ENCODE measurements at regions not wholly inside any gene's neighbourhood (a gene's known extent, or its start where the extent isn't known, plus 50 kb on each side); places are given as distances from the start of the nearest gene placed in this dataset.

DNA sequence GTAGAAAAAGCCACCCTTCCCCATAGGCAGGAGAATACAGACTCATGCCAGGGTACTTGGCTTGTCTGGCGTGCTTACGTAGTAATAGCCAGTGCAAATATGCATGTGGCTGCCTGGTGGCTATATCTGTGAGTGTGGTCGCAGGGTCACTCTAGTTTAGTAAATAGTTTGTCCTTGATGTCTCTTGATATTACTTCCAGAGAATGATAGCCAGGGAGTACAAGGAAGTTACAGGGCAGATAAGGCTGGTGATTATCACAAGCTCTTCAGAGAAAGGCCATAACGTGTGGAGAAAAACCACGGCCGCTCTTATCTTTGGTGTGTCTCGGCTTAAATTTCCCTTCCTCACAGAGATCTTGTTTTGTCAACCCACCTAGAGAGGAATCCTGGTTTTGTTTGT lies 54.3 kb upstream of the SLC39A10 start (continued):
- no peak for TF ChIP-seq FOXK1 (CRISPR knock-in tag; IDR thresholded peaks at IDR 0.05)

DNA sequence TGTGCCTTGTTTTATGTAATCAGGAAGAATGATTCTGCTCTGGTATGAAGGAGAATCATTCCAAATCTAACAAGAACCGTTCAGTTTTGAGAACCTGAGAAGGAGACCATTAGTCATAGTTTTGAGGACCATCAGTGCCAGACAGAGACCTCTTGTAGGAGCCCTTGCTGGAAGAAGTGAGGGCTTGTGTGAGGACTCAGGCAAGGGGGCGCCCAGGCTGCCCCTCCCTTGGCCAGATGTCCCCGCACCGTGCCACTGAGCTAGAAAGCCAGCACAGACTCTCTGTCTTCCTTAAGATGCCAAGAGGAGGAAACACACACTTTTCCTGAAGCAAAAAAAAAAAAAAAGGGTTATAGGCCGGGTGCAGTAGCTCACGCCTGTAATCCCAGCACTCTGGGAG lies 55.7 kb upstream of the SLC39A10 start:
- Mint-ChIP-seq H3K36me3 (peaks cover 3% of the 10 kb centered on the region; the same call in 1 of the 2 replicates), H3K4me1 (peaks cover 78% of the 10 kb centered on the region), H3K4me3 (no peak overlapping the region), H3K27me3 (ENCODE audit: low read depth) (no peaks in the 10 kb centered on the region), H3K27ac (peak overlapping the region; percentile 93), H3K9me3 (no peaks in the 10 kb centered on the region)
- DNase-seq (ENCODE audit: low spot score), result no peak
- TF ChIP-seq, protein P1, sequence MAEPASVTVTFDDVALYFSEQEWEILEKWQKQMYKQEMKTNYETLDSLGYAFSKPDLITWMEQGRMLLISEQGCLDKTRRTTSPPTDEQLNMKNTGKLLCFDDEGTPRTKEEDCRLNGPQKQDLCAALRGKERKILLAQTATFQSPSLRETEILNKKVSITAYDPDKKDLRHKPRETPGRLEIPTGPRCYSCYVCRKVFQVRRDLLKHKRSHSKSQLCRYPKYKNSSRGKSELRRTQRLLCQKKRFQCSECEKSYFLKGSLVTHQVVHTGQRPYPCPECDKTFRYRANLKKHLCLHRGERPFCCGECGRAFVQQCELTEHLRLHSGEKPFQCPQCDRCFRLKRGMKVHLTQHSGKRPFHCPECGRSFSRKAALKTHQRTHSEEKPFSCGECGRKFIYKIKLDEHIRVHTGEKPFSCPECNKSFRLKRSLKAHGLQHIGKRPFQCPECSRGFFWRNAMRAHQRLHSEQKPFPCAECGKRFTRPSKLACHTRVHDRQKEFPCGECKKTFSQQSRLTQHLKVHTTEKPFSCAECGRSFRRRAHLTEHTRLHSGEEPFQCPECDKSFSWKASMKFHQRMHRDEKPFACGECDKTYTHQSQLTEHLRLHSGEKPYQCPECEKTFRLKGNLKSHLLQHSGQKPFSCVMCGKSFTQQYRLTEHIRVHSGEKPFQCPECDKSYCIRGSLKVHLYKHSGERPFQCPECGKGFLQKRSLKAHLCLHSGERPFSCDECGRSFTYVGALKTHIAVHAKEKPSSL (CRISPR knock-in tag; conservative IDR thresholded peaks at IDR 0.05), result no peak
- no peak for TF ChIP-seq IRF2 (CRISPR knock-in tag; IDR thresholded peaks at IDR 0.05; ENCODE audit: borderline replicate concordance, low read depth)
- no peak for TF ChIP-seq ZNF121 (CRISPR knock-in tag; IDR thresholded peaks at IDR 0.05)
- TF ChIP-seq, protein P2, sequence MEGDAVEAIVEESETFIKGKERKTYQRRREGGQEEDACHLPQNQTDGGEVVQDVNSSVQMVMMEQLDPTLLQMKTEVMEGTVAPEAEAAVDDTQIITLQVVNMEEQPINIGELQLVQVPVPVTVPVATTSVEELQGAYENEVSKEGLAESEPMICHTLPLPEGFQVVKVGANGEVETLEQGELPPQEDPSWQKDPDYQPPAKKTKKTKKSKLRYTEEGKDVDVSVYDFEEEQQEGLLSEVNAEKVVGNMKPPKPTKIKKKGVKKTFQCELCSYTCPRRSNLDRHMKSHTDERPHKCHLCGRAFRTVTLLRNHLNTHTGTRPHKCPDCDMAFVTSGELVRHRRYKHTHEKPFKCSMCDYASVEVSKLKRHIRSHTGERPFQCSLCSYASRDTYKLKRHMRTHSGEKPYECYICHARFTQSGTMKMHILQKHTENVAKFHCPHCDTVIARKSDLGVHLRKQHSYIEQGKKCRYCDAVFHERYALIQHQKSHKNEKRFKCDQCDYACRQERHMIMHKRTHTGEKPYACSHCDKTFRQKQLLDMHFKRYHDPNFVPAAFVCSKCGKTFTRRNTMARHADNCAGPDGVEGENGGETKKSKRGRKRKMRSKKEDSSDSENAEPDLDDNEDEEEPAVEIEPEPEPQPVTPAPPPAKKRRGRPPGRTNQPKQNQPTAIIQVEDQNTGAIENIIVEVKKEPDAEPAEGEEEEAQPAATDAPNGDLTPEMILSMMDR (IDR thresholded peaks at IDR 0.05), result no peak
- TF ChIP-seq, protein P3, sequence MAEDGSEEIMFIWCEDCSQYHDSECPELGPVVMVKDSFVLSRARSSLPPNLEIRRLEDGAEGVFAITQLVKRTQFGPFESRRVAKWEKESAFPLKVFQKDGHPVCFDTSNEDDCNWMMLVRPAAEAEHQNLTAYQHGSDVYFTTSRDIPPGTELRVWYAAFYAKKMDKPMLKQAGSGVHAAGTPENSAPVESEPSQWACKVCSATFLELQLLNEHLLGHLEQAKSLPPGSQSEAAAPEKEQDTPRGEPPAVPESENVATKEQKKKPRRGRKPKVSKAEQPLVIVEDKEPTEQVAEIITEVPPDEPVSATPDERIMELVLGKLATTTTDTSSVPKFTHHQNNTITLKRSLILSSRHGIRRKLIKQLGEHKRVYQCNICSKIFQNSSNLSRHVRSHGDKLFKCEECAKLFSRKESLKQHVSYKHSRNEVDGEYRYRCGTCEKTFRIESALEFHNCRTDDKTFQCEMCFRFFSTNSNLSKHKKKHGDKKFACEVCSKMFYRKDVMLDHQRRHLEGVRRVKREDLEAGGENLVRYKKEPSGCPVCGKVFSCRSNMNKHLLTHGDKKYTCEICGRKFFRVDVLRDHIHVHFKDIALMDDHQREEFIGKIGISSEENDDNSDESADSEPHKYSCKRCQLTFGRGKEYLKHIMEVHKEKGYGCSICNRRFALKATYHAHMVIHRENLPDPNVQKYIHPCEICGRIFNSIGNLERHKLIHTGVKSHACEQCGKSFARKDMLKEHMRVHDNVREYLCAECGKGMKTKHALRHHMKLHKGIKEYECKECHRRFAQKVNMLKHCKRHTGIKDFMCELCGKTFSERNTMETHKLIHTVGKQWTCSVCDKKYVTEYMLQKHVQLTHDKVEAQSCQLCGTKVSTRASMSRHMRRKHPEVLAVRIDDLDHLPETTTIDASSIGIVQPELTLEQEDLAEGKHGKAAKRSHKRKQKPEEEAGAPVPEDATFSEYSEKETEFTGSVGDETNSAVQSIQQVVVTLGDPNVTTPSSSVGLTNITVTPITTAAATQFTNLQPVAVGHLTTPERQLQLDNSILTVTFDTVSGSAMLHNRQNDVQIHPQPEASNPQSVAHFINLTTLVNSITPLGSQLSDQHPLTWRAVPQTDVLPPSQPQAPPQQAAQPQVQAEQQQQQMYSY (CRISPR knock-in tag; IDR thresholded peaks at IDR 0.05), result no peak
- ATAC-seq, result no peak
- ChIA-PET CTCF (interaction anchor here (0.7 kb wide), 1 partner anchor 59 kb away, joined by 5 read pairs; no protein-coding TSS in a partner anchor), POLR2A (interaction anchor here (0.6 to 1.0 kb wide), 4 partner anchors 9 to 965 kb away, joined by 3 to 4 read pairs (median 3); no protein-coding TSS in a partner anchor)

DNA sequence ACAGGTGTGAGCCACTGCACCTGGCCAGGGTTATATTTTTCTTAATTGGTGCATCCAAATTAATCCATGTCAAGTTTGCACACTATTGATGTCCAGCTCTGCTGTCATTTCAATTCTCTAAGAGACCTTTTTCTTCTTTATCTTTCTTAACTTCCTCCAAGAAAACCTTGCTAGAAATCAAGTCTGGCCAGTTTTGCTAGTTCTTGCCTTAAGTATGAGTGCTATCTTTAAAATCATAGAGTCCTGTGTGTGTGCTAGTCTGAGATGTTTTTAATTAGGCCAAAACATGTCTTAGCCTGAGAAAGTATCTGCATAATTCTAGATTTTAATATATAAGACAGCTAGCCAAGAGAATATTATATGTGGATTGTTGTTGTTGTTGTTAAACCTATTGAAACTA lies 56.2 kb upstream of the SLC39A10 start:
- CTCF ChIA-PET, result no interaction called here
- H3K36me3 Mint-ChIP-seq, result peaks cover 3% of the 10 kb centered on the region; the same call in 1 of the 2 replicates
- peaks cover 76% of the 10 kb centered on the region for H3K4me1 Mint-ChIP-seq
- H3K27ac Mint-ChIP-seq, result peak overlapping the region; percentile 93; the same call in 1 of the 2 replicates
- H3K27me3 Mint-ChIP-seq (ENCODE audit: low read depth), result no peaks in the 10 kb centered on the region
- H3K9me3 Mint-ChIP-seq, result no peaks in the 10 kb centered on the region
- POLR2A ChIA-PET, result interaction anchor here (1.0 kb wide), 1 partner anchor 9 kb away, joined by 4 read pairs; no protein-coding TSS in a partner anchor
- no peak overlapping the region for H3K4me3 Mint-ChIP-seq
- DNase-seq (ENCODE audit: low spot score), result no peak
- no peak for ATAC-seq
- TF ChIP-seq, protein P4, sequence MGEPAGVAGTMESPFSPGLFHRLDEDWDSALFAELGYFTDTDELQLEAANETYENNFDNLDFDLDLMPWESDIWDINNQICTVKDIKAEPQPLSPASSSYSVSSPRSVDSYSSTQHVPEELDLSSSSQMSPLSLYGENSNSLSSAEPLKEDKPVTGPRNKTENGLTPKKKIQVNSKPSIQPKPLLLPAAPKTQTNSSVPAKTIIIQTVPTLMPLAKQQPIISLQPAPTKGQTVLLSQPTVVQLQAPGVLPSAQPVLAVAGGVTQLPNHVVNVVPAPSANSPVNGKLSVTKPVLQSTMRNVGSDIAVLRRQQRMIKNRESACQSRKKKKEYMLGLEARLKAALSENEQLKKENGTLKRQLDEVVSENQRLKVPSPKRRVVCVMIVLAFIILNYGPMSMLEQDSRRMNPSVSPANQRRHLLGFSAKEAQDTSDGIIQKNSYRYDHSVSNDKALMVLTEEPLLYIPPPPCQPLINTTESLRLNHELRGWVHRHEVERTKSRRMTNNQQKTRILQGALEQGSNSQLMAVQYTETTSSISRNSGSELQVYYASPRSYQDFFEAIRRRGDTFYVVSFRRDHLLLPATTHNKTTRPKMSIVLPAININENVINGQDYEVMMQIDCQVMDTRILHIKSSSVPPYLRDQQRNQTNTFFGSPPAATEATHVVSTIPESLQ (CRISPR knock-in tag; IDR thresholded peaks at IDR 0.05), result no peak
- no peak for TF ChIP-seq ELF4 (CRISPR knock-in tag; IDR thresholded peaks at IDR 0.05; ENCODE audit: low read depth)
- no peak for TF ChIP-seq ZNF317 (CRISPR knock-in tag; IDR thresholded peaks at IDR 0.05; ENCODE audit: borderline replicate concordance, low read depth)
- no peak for TF ChIP-seq EMX1 (CRISPR knock-in tag; IDR thresholded peaks at IDR 0.05)
- no peak for TF ChIP-seq ZNF396 (CRISPR knock-in tag; IDR thresholded peaks at IDR 0.05; ENCODE audit: borderline replicate concordance)
- TF ChIP-seq, protein P5, sequence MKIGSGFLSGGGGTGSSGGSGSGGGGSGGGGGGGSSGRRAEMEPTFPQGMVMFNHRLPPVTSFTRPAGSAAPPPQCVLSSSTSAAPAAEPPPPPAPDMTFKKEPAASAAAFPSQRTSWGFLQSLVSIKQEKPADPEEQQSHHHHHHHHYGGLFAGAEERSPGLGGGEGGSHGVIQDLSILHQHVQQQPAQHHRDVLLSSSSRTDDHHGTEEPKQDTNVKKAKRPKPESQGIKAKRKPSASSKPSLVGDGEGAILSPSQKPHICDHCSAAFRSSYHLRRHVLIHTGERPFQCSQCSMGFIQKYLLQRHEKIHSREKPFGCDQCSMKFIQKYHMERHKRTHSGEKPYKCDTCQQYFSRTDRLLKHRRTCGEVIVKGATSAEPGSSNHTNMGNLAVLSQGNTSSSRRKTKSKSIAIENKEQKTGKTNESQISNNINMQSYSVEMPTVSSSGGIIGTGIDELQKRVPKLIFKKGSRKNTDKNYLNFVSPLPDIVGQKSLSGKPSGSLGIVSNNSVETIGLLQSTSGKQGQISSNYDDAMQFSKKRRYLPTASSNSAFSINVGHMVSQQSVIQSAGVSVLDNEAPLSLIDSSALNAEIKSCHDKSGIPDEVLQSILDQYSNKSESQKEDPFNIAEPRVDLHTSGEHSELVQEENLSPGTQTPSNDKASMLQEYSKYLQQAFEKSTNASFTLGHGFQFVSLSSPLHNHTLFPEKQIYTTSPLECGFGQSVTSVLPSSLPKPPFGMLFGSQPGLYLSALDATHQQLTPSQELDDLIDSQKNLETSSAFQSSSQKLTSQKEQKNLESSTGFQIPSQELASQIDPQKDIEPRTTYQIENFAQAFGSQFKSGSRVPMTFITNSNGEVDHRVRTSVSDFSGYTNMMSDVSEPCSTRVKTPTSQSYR (CRISPR knock-in tag; IDR thresholded peaks at IDR 0.05), result no peak
- TF ChIP-seq, protein P1 (CRISPR knock-in tag; conservative IDR thresholded peaks at IDR 0.05), result no peak
- TF ChIP-seq CREM (CRISPR knock-in tag; IDR thresholded peaks at IDR 0.05), result no peak
- TF ChIP-seq MYBL2 (CRISPR knock-in tag; IDR thresholded peaks at IDR 0.05), result no peak
- no peak for TF ChIP-seq SP1 (CRISPR knock-in tag; conservative IDR thresholded peaks at IDR 0.05)
- TF ChIP-seq ZNF138 (CRISPR knock-in tag; conservative IDR thresholded peaks at IDR 0.05), result no peak
- TF ChIP-seq, protein P6, sequence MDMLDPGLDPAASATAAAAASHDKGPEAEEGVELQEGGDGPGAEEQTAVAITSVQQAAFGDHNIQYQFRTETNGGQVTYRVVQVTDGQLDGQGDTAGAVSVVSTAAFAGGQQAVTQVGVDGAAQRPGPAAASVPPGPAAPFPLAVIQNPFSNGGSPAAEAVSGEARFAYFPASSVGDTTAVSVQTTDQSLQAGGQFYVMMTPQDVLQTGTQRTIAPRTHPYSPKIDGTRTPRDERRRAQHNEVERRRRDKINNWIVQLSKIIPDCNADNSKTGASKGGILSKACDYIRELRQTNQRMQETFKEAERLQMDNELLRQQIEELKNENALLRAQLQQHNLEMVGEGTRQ (CRISPR knock-in tag; IDR thresholded peaks at IDR 0.05), result no peak

Data from WTC11 (cell line).